Chondrocyte (in vitro differentiated cells): ENCODE measurements at regions not wholly inside any gene's neighbourhood (a gene's known extent, or its start where the extent isn't known, plus 50 kb on each side); places are given as distances from the start of the nearest gene placed in this dataset.

Source experiments
- DNase-seq: peaks from one replicate; pipeline ENCODE4 v3.0.0; 2021; ENCODE audit warnings: mixed read lengths, low spot score
- H3K27ac Mint-ChIP-seq: one replicate; pipeline ENCODE4 v1.8.0; 2021; ENCODE audit warnings: mild to moderate bottlenecking, moderate library complexity, mixed read lengths; ENCODE audit not compliant: unreplicated experiment
- H3K27me3 Mint-ChIP-seq: 2 replicates; pipeline ENCODE4 v1.8.0; 2021; ENCODE audit warnings: low read depth, mixed read lengths
- H3K36me3 Mint-ChIP-seq: 2 replicates; pipeline ENCODE4 v1.8.0; 2021; ENCODE audit warnings: low read depth, mixed read lengths
- H3K4me1 Mint-ChIP-seq: 2 replicates; pipeline ENCODE4 v1.8.0; 2021; ENCODE audit warnings: low read depth, mild to moderate bottlenecking, mixed read lengths
- H3K4me3 Mint-ChIP-seq: one replicate; pipeline ENCODE4 v1.8.0; 2021; ENCODE audit warnings: mild to moderate bottlenecking, moderate library complexity, mixed read lengths; ENCODE audit not compliant: unreplicated experiment
- H3K9me3 Mint-ChIP-seq: 2 replicates; pipeline ENCODE4 v1.8.0; 2021; ENCODE audit warnings: low read depth, mixed read lengths
- CTCF ChIP-seq: fragments of 200-600 bp; sonication (generic); IDR thresholded peaks from 2 replicates; pipeline ENCODE4 v1.5.0; 2021; ENCODE audit warnings: antibody characterized with exemption, mild to moderate bottlenecking, moderate library complexity

GRCh38 chr13:84651705-84652104 lies 769.4 kb upstream of the SLITRK1 start:
- DNase-seq = no peak
- Mint-ChIP-seq H3K27ac (no peak overlapping the region), H3K4me1 (peaks cover 25% of the 10 kb centered on the region), H3K4me3 (no peak overlapping the region), H3K27me3 (no peaks in the 10 kb centered on the region), H3K9me3 (peaks cover 12% of the 10 kb centered on the region), H3K36me3 (no peaks in the 10 kb centered on the region)
- no peak for TF ChIP-seq CTCF

GRCh38 chr13:84651288-84651687 lies 769.0 kb upstream of the SLITRK1 start:
- no peaks in the 10 kb centered on the region for H3K36me3 Mint-ChIP-seq
- no peak overlapping the region for H3K27ac Mint-ChIP-seq
- TF ChIP-seq CTCF = no peak
- no peak for DNase-seq
- H3K9me3 Mint-ChIP-seq = peaks cover 12% of the 10 kb centered on the region
- no peak overlapping the region for H3K4me3 Mint-ChIP-seq
- H3K27me3 Mint-ChIP-seq = no peaks in the 10 kb centered on the region
- peaks cover 28% of the 10 kb centered on the region for H3K4me1 Mint-ChIP-seq

GRCh38 chr13:84649853-84650252 lies 767.6 kb upstream of the SLITRK1 start:
- Mint-ChIP-seq H3K4me3 (no peak overlapping the region), H3K36me3 (no peaks in the 10 kb centered on the region), H3K9me3 (peaks cover 15% of the 10 kb centered on the region), H3K27ac (no peak overlapping the region), H3K27me3 (no peaks in the 10 kb centered on the region), H3K4me1 (peaks cover 39% of the 10 kb centered on the region)
- no peak for TF ChIP-seq CTCF
- no peak for DNase-seq

- Mint-ChIP-seq H3K27ac (no peak overlapping the region), H3K27me3 (no peaks in the 10 kb centered on the region), H3K9me3 (peaks cover 13% of the 10 kb centered on the region), H3K4me3 (no peak overlapping the region), H3K4me1 (peaks cover 47% of the 10 kb centered on the region), H3K36me3 (no peaks in the 10 kb centered on the region)
- peak; percentile 85 for TF ChIP-seq CTCF
- DNase-seq = no peak
Measured at GRCh38 chr13:84648069-84648640, 765.9 kb upstream of the SLITRK1 start.

- H3K36me3 Mint-ChIP-seq = no peaks in the 10 kb centered on the region
- peaks cover 11% of the 10 kb centered on the region for H3K9me3 Mint-ChIP-seq
- H3K27me3 Mint-ChIP-seq = no peaks in the 10 kb centered on the region
- no peak for TF ChIP-seq CTCF
- H3K27ac Mint-ChIP-seq = no peak overlapping the region
- DNase-seq = no peak
- H3K4me1 Mint-ChIP-seq = peaks cover 47% of the 10 kb centered on the region
- H3K4me3 Mint-ChIP-seq = no peak overlapping the region
Measured at GRCh38 chr13:84646957-84647356, 764.7 kb upstream of the SLITRK1 start.
